Neural crest cell (in vitro differentiated cells): ENCODE measurements at regions not wholly inside any gene's neighbourhood (a gene's known extent, or its start where the extent isn't known, plus 50 kb on each side); places are given as distances from the start of the nearest gene placed in this dataset.
"Not testable (repeated sequence)": the region's sequence is repeated elsewhere in the genome, so short reads cannot be mapped to it uniquely, and the experiment has no call there.

Experiments
- DNase-seq: peaks from one replicate; pipeline ENCODE4 v3.0.0; 2021; ENCODE audit warnings: low read depth, mixed read lengths, low spot score
- H3K27ac Mint-ChIP-seq: one replicate; pipeline ENCODE4 v1.8.0; 2021; ENCODE audit warnings: mild to moderate bottlenecking, mixed read lengths; ENCODE audit not compliant: unreplicated experiment
- H3K27me3 Mint-ChIP-seq: 2 replicates; pipeline ENCODE4 v1.8.0; 2021; ENCODE audit warnings: low read depth, mild to moderate bottlenecking, mixed read lengths
- H3K36me3 Mint-ChIP-seq: 2 replicates; pipeline ENCODE4 v1.8.0; 2021; ENCODE audit warnings: low read depth, mild to moderate bottlenecking, mixed read lengths
- H3K4me1 Mint-ChIP-seq: 2 replicates; pipeline ENCODE4 v1.8.0; 2021; ENCODE audit warnings: mixed read lengths
- H3K4me3 Mint-ChIP-seq: one replicate; pipeline ENCODE4 v1.8.0; 2021; ENCODE audit warnings: mild to moderate bottlenecking, mixed read lengths
- H3K9me3 Mint-ChIP-seq: 2 replicates; pipeline ENCODE4 v1.8.0; 2021; ENCODE audit warnings: mixed read lengths
- TF ChIP-seq, protein P1 (sequence below): fragments of 200-600 bp; sonication (generic); conservative IDR thresholded peaks from 2 replicates; pipeline ENCODE4 v1.5.0; 2021; ENCODE audit warnings: antibody characterized with exemption, mild to moderate bottlenecking

- Mint-ChIP-seq H3K4me1 (no peaks in the 10 kb centered on the region), H3K4me3 (no peak overlapping the region), H3K9me3 (no peaks in the 10 kb centered on the region), H3K27ac (no peak overlapping the region), H3K36me3 (no peaks in the 10 kb centered on the region), H3K27me3 (no peaks in the 10 kb centered on the region)
- DNase-seq = no peak
- TF ChIP-seq, protein P1, sequence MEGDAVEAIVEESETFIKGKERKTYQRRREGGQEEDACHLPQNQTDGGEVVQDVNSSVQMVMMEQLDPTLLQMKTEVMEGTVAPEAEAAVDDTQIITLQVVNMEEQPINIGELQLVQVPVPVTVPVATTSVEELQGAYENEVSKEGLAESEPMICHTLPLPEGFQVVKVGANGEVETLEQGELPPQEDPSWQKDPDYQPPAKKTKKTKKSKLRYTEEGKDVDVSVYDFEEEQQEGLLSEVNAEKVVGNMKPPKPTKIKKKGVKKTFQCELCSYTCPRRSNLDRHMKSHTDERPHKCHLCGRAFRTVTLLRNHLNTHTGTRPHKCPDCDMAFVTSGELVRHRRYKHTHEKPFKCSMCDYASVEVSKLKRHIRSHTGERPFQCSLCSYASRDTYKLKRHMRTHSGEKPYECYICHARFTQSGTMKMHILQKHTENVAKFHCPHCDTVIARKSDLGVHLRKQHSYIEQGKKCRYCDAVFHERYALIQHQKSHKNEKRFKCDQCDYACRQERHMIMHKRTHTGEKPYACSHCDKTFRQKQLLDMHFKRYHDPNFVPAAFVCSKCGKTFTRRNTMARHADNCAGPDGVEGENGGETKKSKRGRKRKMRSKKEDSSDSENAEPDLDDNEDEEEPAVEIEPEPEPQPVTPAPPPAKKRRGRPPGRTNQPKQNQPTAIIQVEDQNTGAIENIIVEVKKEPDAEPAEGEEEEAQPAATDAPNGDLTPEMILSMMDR = no peak
These were observed 166.6 kb upstream of the ZNF717 start for GRCh38 chr3:75951941-75952340.

DNA sequence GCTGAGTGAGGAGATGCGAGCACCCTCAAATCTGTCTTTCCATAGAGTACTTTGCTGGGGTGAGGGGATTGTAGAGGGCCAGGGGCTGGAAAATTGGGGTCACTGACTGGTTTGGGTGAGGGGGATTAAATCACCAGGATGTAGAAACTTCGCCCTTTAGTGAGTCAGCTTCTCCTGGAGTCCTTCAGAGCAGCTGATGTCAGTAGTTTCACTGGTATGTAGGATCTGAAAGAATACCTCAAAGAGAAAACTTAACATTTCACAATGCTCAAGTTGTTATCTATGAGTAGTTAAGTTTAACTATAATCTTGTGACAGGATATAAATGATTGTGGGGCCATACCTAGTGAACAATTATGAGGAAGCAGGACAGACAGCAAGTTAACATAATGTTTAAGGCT, 174.7 kb upstream of the ZNF717 start:
- not testable (repeated sequence) for H3K4me3 Mint-ChIP-seq, H3K27me3 Mint-ChIP-seq, H3K36me3 Mint-ChIP-seq, H3K9me3 Mint-ChIP-seq, H3K27ac Mint-ChIP-seq, H3K4me1 Mint-ChIP-seq, DNase-seq

DNA sequence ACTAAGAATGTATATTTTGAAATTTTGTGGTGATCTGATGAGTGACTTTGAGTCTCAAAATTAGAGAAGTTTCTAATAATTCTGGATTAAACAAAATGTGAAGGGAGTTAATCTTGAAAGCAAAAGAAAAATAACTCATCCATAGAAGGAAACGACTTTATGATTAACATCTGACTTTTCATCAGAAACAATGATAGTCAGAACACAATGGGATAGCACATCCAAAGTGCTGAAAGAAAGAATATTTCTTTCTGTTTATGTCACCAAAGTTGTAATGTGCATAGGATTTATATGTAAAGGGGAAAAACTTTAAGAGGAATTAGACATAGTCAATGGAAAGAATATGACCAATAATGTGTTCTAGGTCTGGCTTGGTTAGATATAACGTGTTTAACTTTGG, 176.7 kb upstream of the ZNF717 start:
- not testable (repeated sequence) for DNase-seq, H3K4me1 Mint-ChIP-seq, H3K9me3 Mint-ChIP-seq, H3K36me3 Mint-ChIP-seq, H3K4me3 Mint-ChIP-seq, H3K27ac Mint-ChIP-seq, H3K27me3 Mint-ChIP-seq

GRCh38 chr3:75967071-75967470, 181.7 kb upstream of the ZNF717 start:
- H3K9me3 Mint-ChIP-seq = peaks cover under 1% of the 10 kb centered on the region
- TF ChIP-seq, protein P1 = no peak
- no peaks in the 10 kb centered on the region for H3K4me1 Mint-ChIP-seq
- DNase-seq = no peak
- H3K4me3 Mint-ChIP-seq = no peak overlapping the region
- H3K36me3 Mint-ChIP-seq = no peaks in the 10 kb centered on the region
- H3K27me3 Mint-ChIP-seq = no peaks in the 10 kb centered on the region
- no peak overlapping the region for H3K27ac Mint-ChIP-seq

GRCh38 chr3:75978686-75979085, 193.3 kb upstream of the ZNF717 start:
- no peak for DNase-seq
- TF ChIP-seq, protein P1 = no peak
- Mint-ChIP-seq H3K4me1 (no peaks in the 10 kb centered on the region), H3K9me3 (peaks cover 5% of the 10 kb centered on the region), H3K4me3 (no peak overlapping the region), H3K36me3 (no peaks in the 10 kb centered on the region), H3K27me3 (no peaks in the 10 kb centered on the region), H3K27ac (no peak overlapping the region)

DNA sequence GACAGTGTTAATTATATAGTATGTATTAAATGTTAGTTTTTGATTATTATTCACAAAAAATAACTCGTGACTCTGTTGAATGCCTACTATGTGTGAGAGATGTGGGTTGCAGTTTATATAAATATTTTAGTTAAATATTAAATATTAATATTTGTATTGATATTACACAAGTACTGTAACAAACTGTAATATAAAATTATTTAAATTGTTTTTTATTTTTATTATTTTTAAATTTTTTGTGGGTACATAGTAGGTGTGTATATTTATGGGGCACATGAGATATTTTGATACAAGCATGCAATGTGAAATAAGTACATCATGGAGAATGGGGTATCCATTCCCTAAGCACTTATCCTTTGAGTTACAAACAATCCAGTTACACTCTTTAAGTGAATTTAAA, 196.1 kb upstream of the ZNF717 start:
- Mint-ChIP-seq H3K27ac (no peak overlapping the region), H3K4me3 (no peak overlapping the region), H3K27me3 (no peaks in the 10 kb centered on the region), H3K4me1 (no peaks in the 10 kb centered on the region), H3K36me3 (no peaks in the 10 kb centered on the region), H3K9me3 (peaks cover 5% of the 10 kb centered on the region)
- TF ChIP-seq, protein P1 = no peak
- DNase-seq = no peak

GRCh38 chr3:75982151-75982550, 196.8 kb upstream of the ZNF717 start:
- TF ChIP-seq, protein P1 = no peak
- Mint-ChIP-seq H3K4me1 (no peaks in the 10 kb centered on the region), H3K4me3 (no peak overlapping the region), H3K27ac (no peak overlapping the region), H3K36me3 (no peaks in the 10 kb centered on the region), H3K27me3 (no peaks in the 10 kb centered on the region), H3K9me3 (peaks cover 5% of the 10 kb centered on the region)
- DNase-seq = no peak
